ENCODE measurements at regions not wholly inside any gene's neighbourhood (a gene's known extent, or its start where the extent isn't known, plus 50 kb on each side); places are given as distances from the start of the nearest gene placed in this dataset.
"Not testable (repeated sequence)": the region's sequence is repeated elsewhere in the genome, so short reads cannot be mapped to it uniquely, and the experiment has no call there.

- DNase-seq, result no peak
Measured at GRCh38 chr5:113723021-113723420, 209.5 kb downstream of the YTHDC2 start.

GRCh38 chr5:113735751-113736150, 222.3 kb downstream of the YTHDC2 start:
- no peak for DNase-seq

DNA sequence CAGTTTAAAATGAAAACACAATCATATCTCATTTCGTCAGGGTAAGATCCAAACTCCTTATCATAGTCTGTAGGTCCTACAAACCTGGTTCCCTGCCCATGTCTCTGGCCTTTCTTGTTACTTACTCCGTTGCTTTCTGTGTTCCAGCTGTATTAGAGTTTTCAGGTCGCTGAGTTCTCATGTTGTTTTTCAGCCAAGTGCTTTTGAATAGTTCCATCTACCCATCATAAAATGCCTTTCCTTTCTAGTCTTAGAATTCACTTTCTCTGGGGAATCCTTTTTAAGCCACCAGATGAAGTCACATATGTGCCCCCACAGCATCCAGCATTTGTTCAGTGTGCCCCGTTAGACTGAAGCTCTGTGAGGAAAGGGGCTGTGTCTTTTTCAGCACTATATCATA, 228.7 kb downstream of the YTHDC2 start:
- DNase-seq, result no peak

DNA sequence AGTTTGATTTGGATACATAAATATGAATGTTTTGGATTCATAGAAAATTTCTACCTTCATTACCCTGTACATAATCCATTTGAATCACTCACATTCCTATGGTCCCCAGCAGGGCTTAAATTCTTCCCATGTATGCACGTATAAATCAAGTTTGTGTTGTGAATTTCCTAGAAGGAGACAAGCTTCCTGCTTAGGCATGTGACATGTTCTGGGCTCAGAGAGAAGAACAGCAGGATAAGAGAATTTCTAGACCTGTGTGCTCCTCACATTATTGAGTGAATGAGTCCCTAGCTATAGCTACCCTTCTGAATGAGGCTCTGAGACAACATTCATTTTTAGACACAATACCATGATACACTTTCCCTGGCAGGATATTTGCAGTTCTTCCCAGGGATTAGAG, 229.1 kb downstream of the YTHDC2 start:
- DNase-seq, result no peak

DNA sequence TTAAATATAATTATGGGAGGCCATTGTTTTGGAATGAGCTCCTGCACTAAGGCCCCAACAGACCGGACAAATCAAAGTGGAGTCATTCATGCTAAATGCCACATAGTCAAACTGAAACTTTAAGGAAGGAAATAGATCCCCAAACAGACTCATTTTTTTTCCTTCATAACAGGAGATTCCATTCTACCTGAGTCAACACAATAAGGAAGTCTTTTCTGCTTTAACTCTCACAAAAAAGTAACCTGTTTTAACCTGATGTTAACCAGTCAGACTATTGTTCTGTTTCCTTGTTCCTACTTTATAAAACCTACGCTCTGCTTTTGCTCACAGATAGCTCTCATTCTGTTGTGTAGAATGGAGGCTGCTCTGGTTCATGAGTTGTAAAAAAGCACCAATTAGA, 234.9 kb downstream of the YTHDC2 start:
- no peak for DNase-seq

GRCh38 chr5:113749334-113749733, 235.8 kb downstream of the YTHDC2 start:
- no peak for DNase-seq

DNA sequence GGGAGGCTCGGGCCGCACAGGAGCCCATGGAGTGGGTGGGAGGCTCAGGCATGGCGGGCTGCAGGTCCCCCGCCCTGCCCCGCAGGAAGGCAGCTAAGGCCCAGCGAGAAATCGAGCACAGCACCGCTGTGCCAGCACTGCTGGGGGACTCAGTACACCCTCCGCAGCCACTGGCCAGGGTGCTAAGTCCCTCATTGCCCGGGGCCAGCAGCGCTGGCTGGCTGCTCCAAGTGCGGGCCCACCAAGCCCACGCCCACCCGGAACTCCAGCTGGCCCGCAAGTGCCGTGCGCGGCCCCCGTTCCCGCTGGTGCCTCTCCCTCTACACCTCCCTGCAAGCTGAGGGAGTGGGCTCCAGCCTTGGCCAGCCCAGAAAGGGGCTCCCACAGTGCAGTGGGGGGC, 239.7 kb downstream of the YTHDC2 start:
- not testable (repeated sequence) for DNase-seq

- DNase-seq, result no peak
Measured at GRCh38 chr5:113755516-113755915, 242.0 kb downstream of the YTHDC2 start.

GRCh38 chr5:113757508-113757907, 244.0 kb downstream of the YTHDC2 start:
- DNase-seq, result no peak

DNA sequence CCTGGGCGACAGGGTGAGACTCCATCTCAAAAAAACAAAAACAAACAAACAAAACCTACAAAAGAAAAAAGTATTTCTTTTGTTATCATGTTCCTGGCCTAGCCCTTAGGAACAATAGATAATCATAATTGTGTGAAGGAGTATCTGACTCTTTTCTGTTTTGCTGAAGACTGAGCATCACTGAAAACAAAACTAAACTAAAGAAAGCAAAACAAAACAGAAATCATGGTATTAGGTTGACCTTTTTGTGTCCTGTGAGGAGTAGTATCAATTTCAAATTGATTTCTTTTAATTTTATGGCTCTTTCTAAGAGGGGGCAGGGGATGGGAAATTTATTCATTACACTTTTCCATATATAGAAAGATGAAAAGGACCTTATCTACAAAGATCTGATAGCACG, 246.0 kb downstream of the YTHDC2 start:
- no peak for DNase-seq

DNA sequence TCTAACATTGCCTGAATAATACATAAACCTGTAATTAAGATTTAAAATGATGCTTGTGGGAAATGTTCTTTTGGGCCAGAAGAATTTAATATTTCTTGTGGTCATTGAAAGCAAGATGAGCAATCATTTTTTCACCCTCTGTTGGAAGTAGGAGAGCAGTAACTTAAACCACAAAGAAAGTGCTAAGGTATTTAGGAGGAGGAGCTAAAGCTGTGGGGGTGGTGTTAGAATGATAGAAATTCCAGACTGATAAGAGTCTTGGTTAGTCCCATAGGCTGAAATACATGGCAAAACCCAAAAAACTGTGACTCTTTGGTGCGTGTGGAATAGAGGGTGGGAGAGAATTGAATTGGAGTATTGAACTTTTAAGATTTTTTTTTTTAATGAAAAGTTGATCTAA, 247.0 kb downstream of the YTHDC2 start:
- no peak for DNase-seq

DNA sequence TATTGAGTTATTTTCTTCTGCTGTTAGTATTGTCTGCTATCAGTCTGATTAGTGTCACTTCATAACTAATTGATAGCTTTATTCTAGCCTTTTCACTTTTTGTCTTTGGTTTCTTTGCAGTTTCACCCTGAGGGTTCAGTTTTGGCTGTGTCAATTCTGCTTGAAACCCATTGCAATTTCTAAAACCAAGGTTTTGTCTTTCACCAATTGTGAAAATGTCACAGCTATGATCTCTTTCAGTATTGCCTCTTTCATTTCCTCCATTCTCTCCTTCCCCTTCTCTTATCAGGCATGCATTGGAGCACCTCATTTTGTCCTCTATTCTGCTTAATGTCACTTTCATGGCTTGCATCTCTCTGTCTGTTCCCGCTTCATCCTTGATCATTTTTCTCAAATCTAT, 248.1 kb downstream of the YTHDC2 start:
- no peak for DNase-seq

GRCh38 chr5:113764382-113764781, 250.9 kb downstream of the YTHDC2 start:
- no peak for DNase-seq

GRCh38 chr5:113766827-113767226, 253.3 kb downstream of the YTHDC2 start:
- DNase-seq, result not testable (repeated sequence)

DNA sequence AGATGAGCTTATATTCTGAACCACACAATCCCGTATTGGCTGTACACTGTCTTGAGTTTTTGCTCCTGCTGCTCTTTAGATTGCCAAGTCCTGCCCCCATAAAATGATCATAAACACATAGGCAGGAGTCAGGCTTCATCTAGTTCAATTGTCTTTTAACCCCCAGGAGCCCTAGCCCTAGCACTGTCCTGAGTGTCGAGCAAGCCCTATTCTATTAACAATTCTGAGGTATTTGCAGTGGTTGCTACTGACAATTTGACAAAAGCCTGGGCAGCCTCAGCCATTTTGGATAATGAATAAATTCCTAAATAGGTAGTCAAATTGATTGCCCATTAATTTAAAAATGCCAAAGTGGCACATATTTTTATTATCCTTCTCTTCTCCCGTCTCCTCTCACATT, 257.2 kb downstream of the YTHDC2 start:
- no peak for DNase-seq

DNA sequence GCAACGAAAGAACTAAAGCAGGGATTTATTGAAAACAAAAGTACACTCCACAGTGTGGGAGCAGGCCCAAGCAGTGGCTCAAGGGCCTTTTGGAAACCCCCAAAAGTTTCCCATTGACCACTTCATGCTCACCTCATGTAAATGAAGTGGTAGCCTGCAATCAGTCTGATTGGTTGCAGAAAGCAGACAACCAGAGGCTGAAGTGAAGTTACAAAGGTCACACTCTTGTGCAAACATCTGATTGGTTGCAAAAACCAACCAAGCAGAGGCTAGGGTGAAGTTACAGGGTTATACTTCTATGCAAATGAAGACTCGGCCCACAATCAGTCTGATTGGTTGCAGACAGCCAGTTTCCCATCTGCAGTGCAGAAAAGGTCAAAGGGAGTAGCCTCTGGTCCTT, 258.0 kb downstream of the YTHDC2 start:
- no peak for DNase-seq

DNA sequence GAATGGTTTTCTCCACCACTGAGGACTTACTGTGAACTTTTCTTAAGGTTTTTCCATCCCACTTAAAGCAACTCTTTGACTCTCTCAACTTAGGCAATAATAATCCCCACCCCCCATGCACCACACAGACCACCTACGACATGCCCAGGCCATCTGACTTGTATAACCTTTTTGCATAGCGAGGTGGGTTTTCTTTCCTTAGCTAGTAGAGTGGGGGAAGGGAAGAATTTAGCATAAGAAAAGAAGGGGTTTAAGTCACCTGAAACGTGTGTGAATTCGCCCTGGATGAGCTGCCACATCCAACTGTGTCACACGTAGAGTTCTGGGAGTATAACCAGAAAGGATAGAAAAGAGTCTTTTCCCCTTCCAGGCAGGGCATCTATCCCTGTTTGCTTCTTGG, 262.7 kb downstream of the YTHDC2 start:
- no peak for DNase-seq

DNA sequence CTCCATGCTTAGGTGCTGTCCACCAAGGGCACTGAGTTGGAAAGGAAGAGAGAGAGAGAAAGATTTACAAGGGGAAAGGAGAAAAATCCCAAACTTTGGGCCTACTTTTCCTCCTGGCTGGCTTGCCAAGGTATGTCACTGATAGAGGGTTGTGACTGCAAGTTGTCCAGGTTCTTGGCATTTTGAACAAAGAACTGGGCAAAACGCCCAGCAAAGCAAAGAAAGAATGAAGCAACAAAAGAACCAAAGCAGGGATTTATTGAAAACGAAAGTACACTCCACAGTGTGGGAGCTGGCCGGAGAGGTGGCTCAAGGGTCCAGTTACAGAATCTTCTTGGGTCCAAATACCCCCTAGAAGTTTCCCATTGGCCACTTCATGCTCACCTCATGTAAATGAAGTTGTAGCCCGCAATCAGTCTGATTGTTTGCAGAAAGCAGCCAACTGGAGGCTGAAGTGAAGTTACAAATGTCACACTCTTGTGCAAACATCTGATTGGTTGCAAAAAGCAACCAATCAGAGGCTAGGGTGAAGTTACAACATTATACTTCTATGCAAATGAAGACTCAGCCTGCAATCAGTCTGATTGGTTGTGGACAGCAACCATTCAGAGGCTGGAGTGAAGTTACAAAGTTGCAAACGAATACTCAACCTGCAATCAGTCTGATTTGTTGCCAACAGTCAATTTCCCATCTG, 263.5 kb downstream of the YTHDC2 start:
- no peak for DNase-seq

GRCh38 chr5:113778147-113778546, 264.7 kb downstream of the YTHDC2 start:
- DNase-seq, result no peak

- no peak for DNase-seq
Measured at GRCh38 chr5:113788141-113788655, 274.7 kb downstream of the YTHDC2 start.

DNA sequence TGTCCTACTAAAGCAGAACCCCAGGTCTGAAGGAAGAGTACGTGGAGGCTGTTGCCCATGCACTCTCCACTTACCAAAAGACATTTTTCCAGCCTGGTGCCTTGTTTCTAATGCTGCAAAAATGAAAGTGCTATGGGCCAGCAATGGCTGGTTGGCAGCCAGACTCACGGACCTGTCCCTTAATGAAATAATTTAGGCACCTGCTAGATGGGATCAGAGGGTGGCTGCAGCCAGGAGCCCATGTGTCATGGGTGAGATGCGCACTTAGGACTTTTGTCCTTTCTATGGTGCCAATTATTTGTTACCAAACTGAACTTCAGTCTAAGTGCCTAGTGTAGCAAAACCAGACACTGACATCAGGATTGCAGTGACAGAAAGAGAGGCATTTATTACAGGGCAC, 276.3 kb downstream of the YTHDC2 start:
- no peak for DNase-seq

GRCh38 chr5:113792806-113793205, 279.3 kb downstream of the YTHDC2 start:
- no peak for DNase-seq

- DNase-seq, result no peak
Measured at GRCh38 chr5:113794981-113795380, 281.5 kb downstream of the YTHDC2 start.

DNA sequence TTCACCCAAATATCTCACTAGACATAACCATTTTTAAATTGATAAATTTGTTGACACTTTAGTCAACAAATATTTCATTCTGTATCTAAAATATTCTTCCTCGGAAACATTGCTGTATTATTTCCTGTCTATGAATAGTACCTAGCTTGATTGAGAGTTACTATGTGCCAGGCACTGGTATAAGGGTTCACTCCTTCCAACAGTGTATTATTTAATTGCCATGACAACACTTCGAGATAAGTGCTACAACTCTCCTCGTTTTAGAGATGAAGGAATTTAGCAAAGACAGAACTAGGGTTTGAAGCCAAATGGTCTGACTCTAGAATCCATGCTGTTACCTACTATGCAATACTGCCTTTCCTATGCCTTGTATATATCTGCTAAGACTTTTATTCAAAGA, 287.2 kb downstream of the YTHDC2 start:
- DNase-seq, result no peak

DNA sequence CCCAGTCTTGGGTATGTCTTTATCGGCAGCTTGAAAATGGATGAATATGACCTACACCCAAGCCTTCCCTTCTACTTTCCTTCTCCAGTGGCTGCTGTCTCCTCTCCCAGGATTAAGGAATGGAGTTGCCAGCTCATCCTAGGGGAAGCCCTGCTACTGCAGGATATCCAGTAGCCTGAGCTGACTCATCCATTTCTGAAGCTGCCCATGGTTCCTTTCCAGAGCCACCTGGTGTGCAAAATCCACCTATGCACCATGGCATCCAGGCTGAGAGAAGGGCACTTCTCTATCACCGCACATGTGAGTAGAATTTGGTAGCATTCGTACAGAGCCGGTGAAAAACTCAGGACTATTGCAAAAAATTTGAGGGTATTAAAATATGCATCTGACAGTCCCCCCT, 290.8 kb downstream of the YTHDC2 start:
- DNase-seq, result no peak
